ENCODE measurements at regions not wholly inside any gene's neighbourhood (a gene's known extent, or its start where the extent isn't known, plus 50 kb on each side); places are given as distances from the start of the nearest gene placed in this dataset.

GRCh38 chr10:31099664-31100063 is 68.0 kb upstream of the ZNF438 start:
- H3K27me3 ChIP-seq (ENCODE audit: insufficient read depth in 3 of 3, low read length in 2 of 3): no peaks in the 10 kb centered on the region
- no peak for DNase-seq
- TF ChIP-seq CTCF (IDR thresholded peaks at IDR 0.05): no peak
- no peak overlapping the region for H3K27ac ChIP-seq
- H3K4me3 ChIP-seq: no peak overlapping the region
- no peaks in the 10 kb centered on the region for H3K36me3 ChIP-seq (ENCODE audit: insufficient read depth in 1 of 2, low read depth in 1 of 2)
- intact Hi-C loops (cut with DNase I): no loop called here
- no peaks in the 10 kb centered on the region for H3K9me3 ChIP-seq
- ATAC-seq: no peak
- WGBS, 3 donors: 85 to 91% (median 85%) methylated on average over 10 of the region's 10 CpGs
- H3K4me1 ChIP-seq: no peaks in the 10 kb centered on the region

DNA sequence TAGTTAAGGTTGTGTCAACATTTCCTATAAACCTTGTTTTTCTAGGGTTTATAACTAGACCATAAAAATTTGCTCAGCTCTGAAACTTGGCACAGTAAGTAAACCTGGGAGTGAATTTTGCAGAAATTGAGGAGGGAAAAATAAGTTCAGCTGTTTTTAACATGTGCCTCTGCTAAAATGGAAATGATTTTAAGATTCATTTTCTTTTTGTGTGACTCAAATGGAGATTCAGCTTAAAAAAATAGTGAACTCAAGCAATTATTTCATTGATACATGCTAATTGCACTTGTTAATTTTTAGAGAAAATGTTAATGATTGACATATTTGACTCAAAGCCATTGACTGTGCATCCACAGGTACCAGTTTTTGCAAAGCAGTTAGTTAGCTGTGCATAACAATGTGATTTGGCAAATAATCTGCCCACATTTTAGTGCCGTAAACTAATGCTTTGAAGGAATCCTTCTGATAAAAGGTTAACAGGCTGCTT is 68.5 kb upstream of the ZNF438 start:
- H3K36me3 ChIP-seq (ENCODE audit: insufficient read depth in 1 of 2, low read depth in 1 of 2): no peaks in the 10 kb centered on the region
- WGBS, 3 donors: 85 to 93% (median 92%) methylated on average over 1 of the region's 1 CpG
- ATAC-seq: no peak
- no peak overlapping the region for H3K27ac ChIP-seq
- H3K4me3 ChIP-seq: no peak overlapping the region
- no peaks in the 10 kb centered on the region for H3K27me3 ChIP-seq (ENCODE audit: insufficient read depth in 3 of 3, low read length in 2 of 3)
- no peak for DNase-seq
- no peaks in the 10 kb centered on the region for H3K9me3 ChIP-seq
- no peaks in the 10 kb centered on the region for H3K4me1 ChIP-seq
- TF ChIP-seq CTCF (IDR thresholded peaks at IDR 0.05): no peak
- intact Hi-C loops (cut with DNase I): no loop called here

DNA sequence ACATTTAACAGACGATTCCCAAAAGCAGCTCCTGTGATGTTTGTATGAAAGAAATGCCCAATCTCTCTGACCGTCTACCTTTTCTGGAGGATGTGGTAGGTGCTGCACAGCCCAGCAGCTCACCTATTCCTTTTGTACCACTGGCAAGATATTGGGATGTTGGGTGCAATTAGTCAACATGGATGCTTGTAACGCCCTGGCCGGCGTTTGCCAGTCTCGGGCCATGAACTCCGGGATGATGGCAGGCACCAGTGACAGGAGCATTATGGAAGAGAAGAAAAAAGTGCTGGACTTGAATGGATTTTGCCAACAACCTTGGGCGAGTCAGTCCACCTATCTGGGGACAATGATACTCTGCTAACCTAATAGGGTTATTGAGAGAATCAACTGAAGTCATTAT is 69.0 kb upstream of the ZNF438 start:
- DNase-seq (no peak), ATAC-seq (no peak)
- no peaks in the 10 kb centered on the region for H3K27me3 ChIP-seq (ENCODE audit: insufficient read depth in 3 of 3, low read length in 2 of 3)
- no peak overlapping the region for H3K4me3 ChIP-seq
- no peaks in the 10 kb centered on the region for H3K4me1 ChIP-seq
- TF ChIP-seq CTCF (IDR thresholded peaks at IDR 0.05): no peak
- no peaks in the 10 kb centered on the region for H3K9me3 ChIP-seq
- no peaks in the 10 kb centered on the region for H3K36me3 ChIP-seq (ENCODE audit: insufficient read depth in 1 of 2, low read depth in 1 of 2)
- WGBS, 3 donors: 83 to 94% (median 94%) methylated on average over 8 of the region's 8 CpGs
- no peak overlapping the region for H3K27ac ChIP-seq
- intact Hi-C loops (cut with DNase I): no loop called here

- DNase-seq: no peak
- no peaks in the 10 kb centered on the region for H3K36me3 ChIP-seq (ENCODE audit: insufficient read depth in 1 of 2, low read depth in 1 of 2)
- no peak overlapping the region for H3K27ac ChIP-seq
- WGBS, 3 donors: 55 to 67% (median 65%) methylated on average over 4 of the region's 4 CpGs
- no peak overlapping the region for H3K4me3 ChIP-seq
- H3K27me3 ChIP-seq (ENCODE audit: insufficient read depth in 3 of 3, low read length in 2 of 3): no peaks in the 10 kb centered on the region
- H3K9me3 ChIP-seq: no peaks in the 10 kb centered on the region
- intact Hi-C loops (cut with DNase I): no loop called here
- TF ChIP-seq CTCF (IDR thresholded peaks at IDR 0.05): no peak
- ATAC-seq: peak in 1 of 4 donors; percentile 40
- no peaks in the 10 kb centered on the region for H3K4me1 ChIP-seq
Measured at GRCh38 chr10:31101123-31101522, 69.5 kb upstream of the ZNF438 start.

DNA sequence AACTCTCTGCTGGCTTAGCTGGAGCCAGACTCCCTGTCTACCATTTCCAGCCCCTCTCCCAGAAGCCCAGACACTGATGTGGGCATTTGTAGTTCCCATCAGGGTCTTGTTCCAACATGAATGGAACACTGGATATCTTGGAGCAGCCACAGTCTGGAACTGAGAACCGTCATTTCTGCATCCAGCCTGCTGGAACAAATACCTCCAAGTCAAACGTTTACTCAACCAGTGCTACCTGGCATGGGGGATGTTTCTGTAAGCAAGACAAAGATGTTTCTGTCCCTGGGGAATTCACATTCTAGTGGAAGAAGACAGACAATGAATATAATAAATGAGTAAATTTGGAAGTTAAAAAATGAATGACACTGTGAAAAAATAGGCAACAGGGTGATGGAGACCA is 70.8 kb upstream of the ZNF438 start:
- H3K27me3 ChIP-seq (ENCODE audit: insufficient read depth in 3 of 3, low read length in 2 of 3): no peaks in the 10 kb centered on the region
- WGBS, 3 donors: 46 to 77% (median 56%) methylated on average over 2 of the region's 2 CpGs
- intact Hi-C loops (cut with DNase I): no loop called here
- no peak for DNase-seq
- no peak overlapping the region for H3K27ac ChIP-seq
- no peaks in the 10 kb centered on the region for H3K4me1 ChIP-seq
- TF ChIP-seq CTCF (IDR thresholded peaks at IDR 0.05): no peak
- no peaks in the 10 kb centered on the region for H3K36me3 ChIP-seq (ENCODE audit: insufficient read depth in 1 of 2, low read depth in 1 of 2)
- ATAC-seq: no peak
- no peak overlapping the region for H3K4me3 ChIP-seq
- H3K9me3 ChIP-seq: no peaks in the 10 kb centered on the region
